ENCODE measurements at regions not wholly inside any gene's neighbourhood (a gene's known extent, or its start where the extent isn't known, plus 50 kb on each side); places are given as distances from the start of the nearest gene placed in this dataset.

DNA sequence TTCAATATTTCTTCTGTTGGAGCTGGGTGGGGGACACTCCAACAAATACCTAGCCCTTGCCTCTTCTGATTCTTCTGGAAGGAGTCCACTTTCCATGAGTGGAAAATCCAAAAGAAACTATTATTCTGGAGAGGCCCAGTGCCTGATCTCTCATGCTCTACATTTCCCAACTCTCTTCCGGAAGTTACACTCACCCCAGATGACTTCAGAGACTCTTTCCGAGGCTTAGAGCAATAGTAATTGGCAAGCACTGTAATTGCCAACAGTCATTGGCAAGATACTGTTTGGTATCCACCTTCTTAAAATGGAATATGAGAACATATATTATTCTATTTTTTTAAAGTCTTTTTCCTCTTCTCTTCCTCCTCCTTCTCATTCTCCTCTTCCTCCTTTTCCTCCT lies 60.5 kb upstream of the CYRIA start:
- TF ChIP-seq ZNF112 (tag by site-specific recombination; IDR thresholded peaks at IDR 0.05): no peak
- no peak for TF ChIP-seq ZNF610 (tag by site-specific recombination; IDR thresholded peaks at IDR 0.05; ENCODE audit: borderline replicate concordance)
- TF ChIP-seq ZNF658 (tag by site-specific recombination; IDR thresholded peaks at IDR 0.05): no peak
- TF ChIP-seq KLF9 (tag by site-specific recombination; IDR thresholded peaks at IDR 0.05; ENCODE audit: low read depth): no peak
- no peak for TF ChIP-seq ZNF777 (tag by site-specific recombination; IDR thresholded peaks at IDR 0.05; ENCODE audit: borderline replicate concordance)
- TF ChIP-seq MZF1 (tag by site-specific recombination; IDR thresholded peaks at IDR 0.05; ENCODE audit: borderline replicate concordance): no peak
- no peak for TF ChIP-seq ZBTB10 (tag by site-specific recombination; IDR thresholded peaks at IDR 0.05)
- no peak for TF ChIP-seq ZNF221 (tag by site-specific recombination; IDR thresholded peaks at IDR 0.05; ENCODE audit: borderline replicate concordance)
- no peak for TF ChIP-seq BCL11A (tag by site-specific recombination; IDR thresholded peaks at IDR 0.05; ENCODE audit: low read depth)
- TF ChIP-seq ZSCAN23 (tag by site-specific recombination; IDR thresholded peaks at IDR 0.05): no peak
- TF ChIP-seq ZBTB8A (tag by site-specific recombination; IDR thresholded peaks at IDR 0.05): no peak
- TF ChIP-seq ZNF555 (tag by site-specific recombination; conservative IDR thresholded peaks at IDR 0.05): no peak
- TF ChIP-seq ZNF426 (tag by site-specific recombination; IDR thresholded peaks at IDR 0.05): no peak
- CTCF ChIA-PET: interaction anchor here (0.7 to 1.2 kb wide), 3 partner anchors 109 to 170 kb away, joined by 3 to 5 read pairs (median 3); no protein-coding TSS in a partner anchor
- no peak overlapping the region for H3K27ac ChIP-seq (ENCODE audit: extremely low read depth, low read depth, low read length)
- H3K9me3 ChIP-seq (ENCODE audit: control insufficient read depth, insufficient read depth, low read depth, low read length): no peaks in the 10 kb centered on the region
- no peak overlapping the region for H3K4me3 ChIP-seq (ENCODE audit: low read depth, low read length)
- POLR2A ChIA-PET: no interaction called here
- no peaks in the 10 kb centered on the region for H3K4me1 ChIP-seq (ENCODE audit: control insufficient read depth, insufficient read depth, low read length)
- no peaks in the 10 kb centered on the region for H3K36me3 ChIP-seq (ENCODE audit: control insufficient read depth in 2 of 2, insufficient read depth in 1 of 2, low read length in 2 of 2)

- Histone ChIP-seq H3K27ac (ENCODE audit: extremely low read depth, low read depth, low read length) (no peak overlapping the region), H3K4me1 (ENCODE audit: control insufficient read depth, insufficient read depth, low read length) (no peaks in the 10 kb centered on the region), H3K36me3 (ENCODE audit: control insufficient read depth in 2 of 2, insufficient read depth in 1 of 2, low read length in 2 of 2) (no peaks in the 10 kb centered on the region), H3K9me3 (ENCODE audit: control insufficient read depth, insufficient read depth, low read depth, low read length) (no peaks in the 10 kb centered on the region), H3K4me3 (ENCODE audit: low read depth, low read length) (no peak overlapping the region)
- POLR2A ChIA-PET: no interaction called here
- CTCF ChIA-PET: interaction anchor here (0.6 to 1.5 kb wide), 3 partner anchors 31 to 802 kb away, joined by 3 to 5 read pairs (median 4); no protein-coding TSS in a partner anchor
- no peak for TF ChIP-seq ZNF529 (tag by site-specific recombination; IDR thresholded peaks at IDR 0.05; ENCODE audit: insufficient replicate concordance)
- no peak for TF ChIP-seq SCRT1 (tag by site-specific recombination; IDR thresholded peaks at IDR 0.05; ENCODE audit: borderline replicate concordance)
- no peak for TF ChIP-seq SP3 (tag by site-specific recombination; IDR thresholded peaks at IDR 0.05)
- no peak for TF ChIP-seq ZNF768 (tag by site-specific recombination; IDR thresholded peaks at IDR 0.05)
- no peak for TF ChIP-seq KLF17 (tag by site-specific recombination; IDR thresholded peaks at IDR 0.05)
- TF ChIP-seq ZFHX2 (tag by site-specific recombination; conservative IDR thresholded peaks at IDR 0.05): no peak
- TF ChIP-seq PRDM10 (tag by site-specific recombination; IDR thresholded peaks at IDR 0.05): no peak
- no peak for TF ChIP-seq YY1 (tag by site-specific recombination; IDR thresholded peaks at IDR 0.05)
- TF ChIP-seq ZNF138 (tag by site-specific recombination; IDR thresholded peaks at IDR 0.05; ENCODE audit: borderline replicate concordance): no peak
Measured at GRCh38 chr2:16725549-16725948, 59.9 kb upstream of the CYRIA start.
